GM12892 (cell line): ENCODE measurements at regions not wholly inside any gene's neighbourhood (a gene's known extent, or its start where the extent isn't known, plus 50 kb on each side); places are given as distances from the start of the nearest gene placed in this dataset.
"Not testable (repeated sequence)": the region's sequence is repeated elsewhere in the genome, so short reads cannot be mapped to it uniquely, and the experiment has no call there.

ENCODE experiments used
- DNase-seq: peaks from one replicate; pipeline ENCODE4 v3.0.0; 2011; ENCODE audit not compliant: insufficient read length
- FAIRE-seq: peaks from 2 replicates; lab custom pipeline; 2011; peaks lifted over from hg19 to GRCh38; lab: Jason Lieb, UNC
- POLR2A ChIP-seq: IDR thresholded peaks from 2 replicates; pipeline ENCODE4 v1.6.1; 2011; ENCODE audit warnings: low read depth, low read length, control low read depth
- POLR2AphosphoS5 ChIP-seq: IDR thresholded peaks from 2 replicates; pipeline ENCODE4 v1.6.1; 2011; ENCODE audit warnings: low read depth, low read length, control low read depth
- TAF1 ChIP-seq: IDR thresholded peaks from 2 replicates; pipeline ENCODE4 v1.6.1; 2011; ENCODE audit warnings: low read depth, mild to moderate bottlenecking, control low read depth, low read length, borderline replicate concordance

GRCh38 chr12:25615119-25615518 is 62.0 kb upstream of the LMNTD1 start:
- no peak for TF ChIP-seq POLR2AphosphoS5
- no peak for TF ChIP-seq POLR2A
- no peak for TF ChIP-seq TAF1
- FAIRE-seq (no peak), DNase-seq (no peak)

- TF ChIP-seq POLR2AphosphoS5 (no peak), TAF1 (no peak), POLR2A (no peak)
- DNase-seq: no peak
- FAIRE-seq: no peak
Measured at GRCh38 chr12:25616286-25616685, 63.2 kb upstream of the LMNTD1 start.

GRCh38 chr12:25617991-25618390 is 64.9 kb upstream of the LMNTD1 start:
- DNase-seq: no peak

GRCh38 chr12:25623816-25624215 is 70.7 kb upstream of the LMNTD1 start:
- TF ChIP-seq POLR2AphosphoS5: no peak
- FAIRE-seq (no peak), DNase-seq (no peak)

More at GRCh38 chr12:25617991-25618390, 64.9 kb upstream of the LMNTD1 start:
- FAIRE-seq: no peak
- TF ChIP-seq TAF1 (no peak), POLR2AphosphoS5 (no peak), POLR2A (no peak)

GRCh38 chr12:25625146-25625545 is 72.1 kb upstream of the LMNTD1 start:
- DNase-seq: no peak
- TF ChIP-seq TAF1 (no peak), POLR2A (no peak), POLR2AphosphoS5 (no peak)
- no peak for FAIRE-seq

- DNase-seq: no peak
- no peak for FAIRE-seq
- no peak for TF ChIP-seq TAF1
- TF ChIP-seq POLR2A: no peak
- TF ChIP-seq POLR2AphosphoS5: no peak
Measured at GRCh38 chr12:25629341-25629740, 76.3 kb upstream of the LMNTD1 start.

GRCh38 chr12:25630735-25631515 is 77.8 kb upstream of the LMNTD1 start:
- DNase-seq, FAIRE-seq: not testable (repeated sequence)

- FAIRE-seq, DNase-seq: not testable (repeated sequence)
Measured at GRCh38 chr12:25633149-25633548, 80.1 kb upstream of the LMNTD1 start.

- FAIRE-seq (no peak), DNase-seq (no peak)
- no peak for TF ChIP-seq POLR2A
- TF ChIP-seq POLR2AphosphoS5: no peak
- no peak for TF ChIP-seq TAF1
Measured at GRCh38 chr12:25637752-25638151, 84.7 kb upstream of the LMNTD1 start.

GRCh38 chr12:25639406-25639805 is 86.3 kb upstream of the LMNTD1 start:
- DNase-seq (no peak), FAIRE-seq (no peak)
- TF ChIP-seq POLR2A: no peak

- DNase-seq (no peak), FAIRE-seq (no peak)
- no peak for TF ChIP-seq POLR2AphosphoS5
- TF ChIP-seq TAF1: no peak
- TF ChIP-seq POLR2A: no peak
Measured at GRCh38 chr12:25644979-25645378, 91.9 kb upstream of the LMNTD1 start.

- TF ChIP-seq TAF1 (no peak), POLR2A (no peak), POLR2AphosphoS5 (no peak)
- FAIRE-seq: no peak
- DNase-seq: no peak
Measured at GRCh38 chr12:25645427-25645826, 92.3 kb upstream of the LMNTD1 start.

GRCh38 chr12:25651931-25652330 is 98.8 kb upstream of the LMNTD1 start:
- TF ChIP-seq POLR2AphosphoS5 (no peak), TAF1 (no peak), POLR2A (no peak)
- FAIRE-seq (no peak), DNase-seq (no peak)
